HepG2 (cell line): ENCODE measurements at regions not wholly inside any gene's neighbourhood (a gene's known extent, or its start where the extent isn't known, plus 50 kb on each side); places are given as distances from the start of the nearest gene placed in this dataset.

ENCODE experiments used
- ATAC-seq: fragments of 200-7000 bp; cut with Tn5 transposase; 3 replicates; pipeline ENCODE4 v1.9.1; 2020; ENCODE audit warnings: mild to moderate bottlenecking, moderate library complexity
- BruUV-seq: library from RNA; stranded (reverse); fragments of 400-500 nt; replicated peaks from 2 replicates; lab custom pipeline; 2021; lab: Mats Ljungman, UMichigan
- CTCF ChIA-PET: fragments of 300-600 bp; formaldehyde crosslinking; extraction: SDS; loops from one replicate; lab custom pipeline; 2021; ENCODE audit warnings: low total read pairs, inconsistent platforms, low intra/inter-chr PET ratio; lab: Yijun Ruan, JAX
- POLR2A ChIA-PET: fragments of 350-600 bp; sonication (Branson Sonifier 250); formaldehyde crosslinking; loops from one replicate; lab custom pipeline; 2020; ENCODE audit warnings: antibody characterized with exemption, inconsistent platforms; lab: Yijun Ruan, JAX
- DNase-seq: peaks from one replicate; pipeline ENCODE4 v3.0.0-alpha.2; 2015; ENCODE audit warnings: low spot score
- FAIRE-seq: peaks from 3 replicates; lab custom pipeline; 2011; peaks lifted over from hg19 to GRCh38; lab: Jason Lieb, UNC
- H2AFZ ChIP-seq: one replicate; pipeline ENCODE4 v1.6.1; 2011; ENCODE audit warnings: low read length, inconsistent platforms
- H3K27ac ChIP-seq: fragments of 300-600 bp; 3 replicates; pipeline ENCODE4 v1.8.0; 2011; ENCODE audit warnings: mixed run types, mild to moderate bottlenecking, mixed read lengths, low read length, inconsistent platforms; ENCODE audit not compliant: insufficient read depth; ENCODE audit errors: extremely low read length
- H3K27me3 ChIP-seq, 2 experiments: fragments of 200-600 bp in 1 of 2; 2 replicates in 1 of 2; 3 replicates in 1 of 2; pipeline versions ENCODE4 v1.6.0 to v1.8.0; 2011; ENCODE audit warnings: low read length in 2 of 2, mild to moderate bottlenecking in 2 of 2, moderate library complexity in 2 of 2, inconsistent platforms in 1 of 2; ENCODE audit not compliant: insufficient read depth in 2 of 2, control insufficient read depth in 1 of 2
- H3K36me3 ChIP-seq, 2 experiments: fragments of 200-600 bp in 1 of 2; replicated peaks in 1 of 2; 2 replicates in 1 of 2; 3 replicates in 1 of 2; pipeline versions ENCODE4 v1.5.1 to v1.8.0; 2011; ENCODE audit warnings: low read length in 2 of 2, inconsistent platforms in 1 of 2; ENCODE audit not compliant: insufficient read depth in 2 of 2, control insufficient read depth in 1 of 2
- H3K4me1 ChIP-seq: 2 replicates; pipeline ENCODE4 v1.5.1; 2012; ENCODE audit warnings: low read length, inconsistent platforms; ENCODE audit not compliant: insufficient read depth
- H3K4me2 ChIP-seq: 2 replicates; pipeline ENCODE4 v1.6.0; 2011; ENCODE audit warnings: low read depth, low read length, inconsistent platforms
- H3K4me3 ChIP-seq, 3 experiments: fragments of 200-600 bp in 1 of 3; sonication (generic), shearing (Covaris generic) in 1 of 3; replicated peaks in 1 of 3; 2 replicates each; pipeline ENCODE4 v1.5.1; 2011 to 2016; ENCODE audit warnings: low read length in 3 of 3, inconsistent platforms in 2 of 3, low read depth in 2 of 3, mild to moderate bottlenecking in 2 of 3, control low read depth in 1 of 3, mixed read lengths in 1 of 3; ENCODE audit not compliant: insufficient read depth in 1 of 3
- H3K79me2 ChIP-seq: one replicate; pipeline ENCODE4 v1.6.1; 2011; ENCODE audit warnings: low read length, inconsistent platforms; ENCODE audit not compliant: insufficient read depth
- H3K9ac ChIP-seq: 2 replicates; pipeline ENCODE4 v1.6.0; 2011; ENCODE audit warnings: mild to moderate bottlenecking, low read depth, low read length, inconsistent platforms; ENCODE audit not compliant: insufficient read depth
- H3K9me3 ChIP-seq: 2 replicates; pipeline ENCODE4 v1.5.1; 2012; ENCODE audit warnings: mild to moderate bottlenecking, low read length
- H4K20me1 ChIP-seq: 2 replicates; pipeline ENCODE4 v1.6.0; 2011; ENCODE audit warnings: inconsistent platforms, mild to moderate bottlenecking, low read length, moderate library complexity; ENCODE audit not compliant: insufficient read depth
- MYNN ChIP-seq: sonication (generic); formaldehyde crosslinking; IDR thresholded peaks from 2 replicates; pipeline ENCODE4 v1.4.0; 2020; ENCODE audit warnings: mild to moderate bottlenecking, low read depth, missing genetic modification reagents
- SCMH1 ChIP-seq: sonication (generic); formaldehyde crosslinking; IDR thresholded peaks from 2 replicates; pipeline ENCODE4 v1.9.0; 2021; ENCODE audit warnings: missing genetic modification reagents, mild to moderate bottlenecking, borderline replicate concordance
- SRF ChIP-seq: IDR thresholded peaks from 2 replicates; pipeline ENCODE4 v1.6.1; 2011; ENCODE audit warnings: mild to moderate bottlenecking, low read depth, low read length, moderate library complexity
- WGBS: methylation state at CpG from one replicate; pipeline ENCODE4 v1.1.6; 2017; ENCODE audit warnings: low lambda C conversion rate; 5-methylcytosine and 5-hydroxymethylcytosine counted together
- in situ Hi-C: cut with HindIII; loops from 2 replicates; pipeline ENCODE4 v1.10.0; 2017; ENCODE audit warnings: low pct_unique_long_range_greater_than_20kb; ENCODE audit not compliant: extremely low pct_ligation_motif_present
- intact Hi-C: fragments of 100-400 bp; cut with micrococcal nuclease; formaldehyde crosslinking; loops from one replicate; pipeline ENCODE4 v1.10.0; 2022; ENCODE audit not compliant: unreplicated experiment
- TF ChIP-seq, protein P1 (sequence below): sonication (generic); formaldehyde crosslinking; IDR thresholded peaks from 2 replicates; pipeline ENCODE4 v1.4.0; 2020; ENCODE audit warnings: missing genetic modification reagents
- TF ChIP-seq, protein P2 (sequence below): sonication (generic); formaldehyde crosslinking; IDR thresholded peaks from 2 replicates; pipeline ENCODE4 v1.4.0; 2020; ENCODE audit warnings: missing genetic modification reagents, low read depth, mild to moderate bottlenecking, borderline replicate concordance
- TF ChIP-seq, protein P3 (sequence below): sonication (generic); formaldehyde crosslinking; IDR thresholded peaks from 2 replicates; pipeline ENCODE4 v1.5.1; 2020; ENCODE audit warnings: mild to moderate bottlenecking, missing genetic modification reagents, borderline replicate concordance
- TF ChIP-seq, protein P4 (sequence below): IDR thresholded peaks from 2 replicates; pipeline ENCODE4 v1.6.1; 2016

DNA sequence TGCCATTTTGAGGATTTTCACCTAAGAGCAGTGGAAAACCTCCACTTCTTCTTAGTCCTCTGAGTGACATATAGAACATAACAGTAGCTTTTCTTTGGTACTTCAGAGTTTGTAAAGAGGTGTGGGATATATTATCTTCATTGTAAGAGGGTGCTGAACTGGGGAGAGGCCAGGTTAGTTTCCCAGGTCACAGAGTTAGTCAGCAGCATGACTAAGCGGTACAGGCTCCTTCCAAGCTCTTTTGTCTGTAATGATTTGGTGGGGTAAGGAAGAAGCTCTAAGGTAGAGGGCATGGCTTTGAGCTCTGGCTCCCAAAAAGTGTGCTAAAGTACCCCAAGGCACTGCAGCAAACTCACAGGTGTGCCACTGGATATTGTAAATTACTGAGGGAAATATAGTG lies 325.0 kb upstream of the PLXNA2 start:
- no peaks in the 10 kb centered on the region for H4K20me1 ChIP-seq
- H3K9me3 ChIP-seq = no peaks in the 10 kb centered on the region
- FAIRE-seq = no peak
- no peak overlapping the region for H3K4me2 ChIP-seq
- H3K9ac ChIP-seq = no peak overlapping the region
- intact Hi-C loops (no loop called here), in situ Hi-C loops (no loop called here)
- 43% methylated on average over 1 of the region's 1 CpG for WGBS
- no peak overlapping the region for H3K27ac ChIP-seq
- H3K27me3 ChIP-seq = no peaks in the 10 kb centered on the region
- H3K4me1 ChIP-seq = no peaks in the 10 kb centered on the region
- H3K4me3 ChIP-seq = no peak overlapping the region
- CTCF ChIA-PET = no interaction called here
- no TSS peak for BruUV-seq
- TF ChIP-seq MYNN (CRISPR knock-in tag) (no peak), SRF (no peak), SCMH1 (CRISPR knock-in tag) (no peak)
- TF ChIP-seq, protein P1, sequence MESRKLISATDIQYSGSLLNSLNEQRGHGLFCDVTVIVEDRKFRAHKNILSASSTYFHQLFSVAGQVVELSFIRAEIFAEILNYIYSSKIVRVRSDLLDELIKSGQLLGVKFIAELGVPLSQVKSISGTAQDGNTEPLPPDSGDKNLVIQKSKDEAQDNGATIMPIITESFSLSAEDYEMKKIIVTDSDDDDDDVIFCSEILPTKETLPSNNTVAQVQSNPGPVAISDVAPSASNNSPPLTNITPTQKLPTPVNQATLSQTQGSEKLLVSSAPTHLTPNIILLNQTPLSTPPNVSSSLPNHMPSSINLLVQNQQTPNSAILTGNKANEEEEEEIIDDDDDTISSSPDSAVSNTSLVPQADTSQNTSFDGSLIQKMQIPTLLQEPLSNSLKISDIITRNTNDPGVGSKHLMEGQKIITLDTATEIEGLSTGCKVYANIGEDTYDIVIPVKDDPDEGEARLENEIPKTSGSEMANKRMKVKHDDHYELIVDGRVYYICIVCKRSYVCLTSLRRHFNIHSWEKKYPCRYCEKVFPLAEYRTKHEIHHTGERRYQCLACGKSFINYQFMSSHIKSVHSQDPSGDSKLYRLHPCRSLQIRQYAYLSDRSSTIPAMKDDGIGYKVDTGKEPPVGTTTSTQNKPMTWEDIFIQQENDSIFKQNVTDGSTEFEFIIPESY = no peak
- TF ChIP-seq, protein P2, sequence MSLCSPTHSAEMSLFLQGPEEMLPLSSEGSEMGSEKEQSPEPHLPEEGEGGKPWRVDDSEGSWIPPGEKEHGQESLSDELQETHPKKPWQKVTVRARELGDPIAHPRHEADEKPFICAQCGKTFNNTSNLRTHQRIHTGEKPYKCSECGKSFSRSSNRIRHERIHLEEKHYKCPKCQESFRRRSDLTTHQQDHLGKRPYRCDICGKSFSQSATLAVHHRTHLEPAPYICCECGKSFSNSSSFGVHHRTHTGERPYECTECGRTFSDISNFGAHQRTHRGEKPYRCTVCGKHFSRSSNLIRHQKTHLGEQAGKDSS (CRISPR knock-in tag) = no peak
- TF ChIP-seq, protein P3, sequence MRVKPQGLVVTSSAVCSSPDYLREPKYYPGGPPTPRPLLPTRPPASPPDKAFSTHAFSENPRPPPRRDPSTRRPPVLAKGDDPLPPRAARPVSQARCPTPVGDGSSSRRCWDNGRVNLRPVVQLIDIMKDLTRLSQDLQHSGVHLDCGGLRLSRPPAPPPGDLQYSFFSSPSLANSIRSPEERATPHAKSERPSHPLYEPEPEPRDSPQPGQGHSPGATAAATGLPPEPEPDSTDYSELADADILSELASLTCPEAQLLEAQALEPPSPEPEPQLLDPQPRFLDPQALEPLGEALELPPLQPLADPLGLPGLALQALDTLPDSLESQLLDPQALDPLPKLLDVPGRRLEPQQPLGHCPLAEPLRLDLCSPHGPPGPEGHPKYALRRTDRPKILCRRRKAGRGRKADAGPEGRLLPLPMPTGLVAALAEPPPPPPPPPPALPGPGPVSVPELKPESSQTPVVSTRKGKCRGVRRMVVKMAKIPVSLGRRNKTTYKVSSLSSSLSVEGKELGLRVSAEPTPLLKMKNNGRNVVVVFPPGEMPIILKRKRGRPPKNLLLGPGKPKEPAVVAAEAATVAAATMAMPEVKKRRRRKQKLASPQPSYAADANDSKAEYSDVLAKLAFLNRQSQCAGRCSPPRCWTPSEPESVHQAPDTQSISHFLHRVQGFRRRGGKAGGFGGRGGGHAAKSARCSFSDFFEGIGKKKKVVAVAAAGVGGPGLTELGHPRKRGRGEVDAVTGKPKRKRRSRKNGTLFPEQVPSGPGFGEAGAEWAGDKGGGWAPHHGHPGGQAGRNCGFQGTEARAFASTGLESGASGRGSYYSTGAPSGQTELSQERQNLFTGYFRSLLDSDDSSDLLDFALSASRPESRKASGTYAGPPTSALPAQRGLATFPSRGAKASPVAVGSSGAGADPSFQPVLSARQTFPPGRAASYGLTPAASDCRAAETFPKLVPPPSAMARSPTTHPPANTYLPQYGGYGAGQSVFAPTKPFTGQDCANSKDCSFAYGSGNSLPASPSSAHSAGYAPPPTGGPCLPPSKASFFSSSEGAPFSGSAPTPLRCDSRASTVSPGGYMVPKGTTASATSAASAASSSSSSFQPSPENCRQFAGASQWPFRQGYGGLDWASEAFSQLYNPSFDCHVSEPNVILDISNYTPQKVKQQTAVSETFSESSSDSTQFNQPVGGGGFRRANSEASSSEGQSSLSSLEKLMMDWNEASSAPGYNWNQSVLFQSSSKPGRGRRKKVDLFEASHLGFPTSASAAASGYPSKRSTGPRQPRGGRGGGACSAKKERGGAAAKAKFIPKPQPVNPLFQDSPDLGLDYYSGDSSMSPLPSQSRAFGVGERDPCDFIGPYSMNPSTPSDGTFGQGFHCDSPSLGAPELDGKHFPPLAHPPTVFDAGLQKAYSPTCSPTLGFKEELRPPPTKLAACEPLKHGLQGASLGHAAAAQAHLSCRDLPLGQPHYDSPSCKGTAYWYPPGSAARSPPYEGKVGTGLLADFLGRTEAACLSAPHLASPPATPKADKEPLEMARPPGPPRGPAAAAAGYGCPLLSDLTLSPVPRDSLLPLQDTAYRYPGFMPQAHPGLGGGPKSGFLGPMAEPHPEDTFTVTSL (CRISPR knock-in tag) = no peak
- TF ChIP-seq, protein P4, sequence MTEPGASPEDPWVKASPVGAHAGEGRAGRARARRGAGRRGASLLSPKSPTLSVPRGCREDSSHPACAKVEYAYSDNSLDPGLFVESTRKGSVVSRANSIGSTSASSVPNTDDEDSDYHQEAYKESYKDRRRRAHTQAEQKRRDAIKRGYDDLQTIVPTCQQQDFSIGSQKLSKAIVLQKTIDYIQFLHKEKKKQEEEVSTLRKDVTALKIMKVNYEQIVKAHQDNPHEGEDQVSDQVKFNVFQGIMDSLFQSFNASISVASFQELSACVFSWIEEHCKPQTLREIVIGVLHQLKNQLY = no peak
- H3K36me3 ChIP-seq = no peaks in the 10 kb centered on the region
- ATAC-seq = no peak
- no peak overlapping the region for H2AFZ ChIP-seq
- DNase-seq = no peak
- no peaks in the 10 kb centered on the region for H3K79me2 ChIP-seq
- POLR2A ChIA-PET = no interaction called here
